SK-N-SH (cell line): ENCODE measurements at regions not wholly inside any gene's neighbourhood (a gene's known extent, or its start where the extent isn't known, plus 50 kb on each side); places are given as distances from the start of the nearest gene placed in this dataset.
A peak's percentile ranks its signal among the peaks of the same experiment; 100 is the strongest.

Experiments used
- CTCF ChIA-PET: fragments of 300-600, 350-600 bp; formaldehyde crosslinking; extraction: SDS; loops from one replicate; lab custom pipeline; 2021; lab: Yijun Ruan, JAX
- POLR2A ChIA-PET: fragments of 350-600 bp; sonication (Branson Sonifier 250); formaldehyde crosslinking; extraction: SDS; loops from one replicate; lab custom pipeline; 2020; ENCODE audit warnings: antibody characterized with exemption, inconsistent platforms; lab: Yijun Ruan, JAX
- DNase-seq: peaks from one replicate; pipeline ENCODE4 v3.0.0; 2012
- H2AFZ ChIP-seq: fragments of 200-600 bp; sonication (generic); 2 replicates; pipeline ENCODE4 v1.8.1; 2016; ENCODE audit warnings: antibody characterized with exemption, mild to moderate bottlenecking, low read depth
- H3F3A ChIP-seq: fragments of 200-600 bp; sonication (generic); replicated peaks from 2 replicates; pipeline ENCODE3; 2016; ENCODE audit warnings: antibody characterized with exemption, mild to moderate bottlenecking; ENCODE audit not compliant: insufficient read depth
- H3K27ac ChIP-seq, 2 experiments: fragments of 200-500 bp in 1 of 2; fragments of 200-600 bp in 1 of 2; sonication (Bioruptor generic) in 1 of 2; sonication (generic), shearing (Covaris generic) in 1 of 2; 2 replicates each; pipeline versions ENCODE4 v1.5.1 to v1.6.1; 2014 to 2016; ENCODE audit warnings: low read depth in 2 of 2, inconsistent platforms in 1 of 2, low read length in 1 of 2, mild to moderate bottlenecking in 1 of 2, mixed read lengths in 1 of 2
- H3K27me3 ChIP-seq: fragments of 200-600 bp; sonication (generic), shearing (Covaris generic); 2 replicates; pipeline ENCODE4 v1.6.1; 2016; ENCODE audit warnings: mixed run types; ENCODE audit not compliant: insufficient read depth
- H3K36me3 ChIP-seq, 2 experiments: fragments of 200-500 bp in 1 of 2; fragments of 200-600 bp in 1 of 2; sonication (Bioruptor generic) in 1 of 2; sonication (generic) in 1 of 2; replicated peaks in 1 of 2; 2 replicates each; pipeline versions ENCODE3 to v1.5.1; 2014 to 2016; ENCODE audit warnings: low read length in 1 of 2, mild to moderate bottlenecking in 1 of 2; ENCODE audit not compliant: insufficient read depth in 2 of 2, control insufficient read depth in 1 of 2
- H3K4me1 ChIP-seq, 2 experiments: fragments of 200-500 bp in 1 of 2; fragments of 200-600 bp in 1 of 2; sonication (Bioruptor generic) in 1 of 2; sonication (generic), shearing (Covaris generic) in 1 of 2; 2 replicates each; pipeline versions ENCODE4 v1.5.1 to v1.6.1; 2014 to 2016; ENCODE audit warnings: low read depth in 1 of 2, low read length in 1 of 2, mixed run types in 1 of 2; ENCODE audit not compliant: insufficient read depth in 2 of 2, control insufficient read depth in 1 of 2
- H3K4me2 ChIP-seq: fragments of 200-600 bp; sonication (generic), shearing (Covaris generic); 2 replicates; pipeline ENCODE4 v1.6.1; 2017; ENCODE audit warnings: mixed run types
- H3K4me3 ChIP-seq, 2 experiments: fragments of 200-500 bp in 1 of 2; fragments of 200-600 bp in 1 of 2; sonication (Bioruptor generic) in 1 of 2; sonication (generic), shearing (Covaris generic) in 1 of 2; 2 replicates each; pipeline versions ENCODE4 v1.5.1 to v1.8.1; 2014 to 2016; ENCODE audit warnings: low read depth in 2 of 2, inconsistent platforms in 1 of 2, low read length in 1 of 2, mild to moderate bottlenecking in 1 of 2, mixed read lengths in 1 of 2, moderate library complexity in 1 of 2
- H3K79me2 ChIP-seq: fragments of 200-600 bp; sonication (generic); 2 replicates; pipeline ENCODE4 v1.8.1; 2017; ENCODE audit warnings: mild to moderate bottlenecking; ENCODE audit not compliant: insufficient read depth
- H3K9ac ChIP-seq: fragments of 200-600 bp; sonication (generic); 2 replicates; pipeline ENCODE4 v1.6.1; 2017; ENCODE audit warnings: mixed run types
- H3K9me2 ChIP-seq: fragments of 200-600 bp; sonication (generic); 2 replicates; pipeline ENCODE4 v1.6.1; 2017; ENCODE audit warnings: mixed run types
- H3K9me3 ChIP-seq: fragments of 200-600 bp; sonication (generic); 2 replicates; pipeline ENCODE4 v1.6.1; 2017; ENCODE audit warnings: mixed run types, mild to moderate bottlenecking, moderate library complexity
- H4K20me1 ChIP-seq: fragments of 200-600 bp; sonication (generic); 2 replicates; pipeline ENCODE4 v1.6.1; 2017; ENCODE audit warnings: mild to moderate bottlenecking, mixed run types; ENCODE audit not compliant: insufficient read depth
- ELF1 ChIP-seq: IDR thresholded peaks from 2 replicates; pipeline ENCODE4 v1.4.0; 2012
- EP300 ChIP-seq, 2 experiments: IDR thresholded peaks; 2 replicates each; pipeline versions ENCODE4 v1.4.0 to v1.6.1; 2012; ENCODE audit warnings: borderline replicate concordance in 1 of 2, low read depth in 1 of 2, low read length in 1 of 2
- EZH2phosphoT487 ChIP-seq: fragments of 200-600 bp; sonication (generic); IDR thresholded peaks from 2 replicates; pipeline ENCODE4 v1.6.1; 2017; ENCODE audit warnings: low read depth, mixed run types, mild to moderate bottlenecking, antibody characterized with exemption, moderate library complexity, borderline replicate concordance
- FOXM1 ChIP-seq: IDR thresholded peaks from 2 replicates; pipeline ENCODE4 v1.4.0; 2012; ENCODE audit warnings: low read depth, mild to moderate bottlenecking
- GATA2 ChIP-seq: sonication (generic); formaldehyde crosslinking; IDR thresholded peaks from 2 replicates; pipeline ENCODE4 v1.5.0; 2020; ENCODE audit warnings: mild to moderate bottlenecking, missing genetic modification reagents
- IRF3 ChIP-seq: fragments of 150-350 bp; IDR thresholded peaks from 2 replicates; pipeline ENCODE4 v1.6.1; 2016; ENCODE audit warnings: mild to moderate bottlenecking, low read depth, low read length
- MXI1 ChIP-seq: IDR thresholded peaks from 2 replicates; pipeline ENCODE4 v1.6.1; 2012; ENCODE audit warnings: mild to moderate bottlenecking, low read depth, low read length, improper control_type of control experiment
- NRF1 ChIP-seq: IDR thresholded peaks from 2 replicates; pipeline ENCODE4 v1.6.1; 2012; ENCODE audit warnings: low read depth, mild to moderate bottlenecking, low read length
- PBX3 ChIP-seq: IDR thresholded peaks from 2 replicates; pipeline ENCODE4; 2012
- RAD21 ChIP-seq: IDR thresholded peaks from 2 replicates; pipeline ENCODE4 v1.6.1; 2012; ENCODE audit warnings: mild to moderate bottlenecking, low read length
- RCOR1 ChIP-seq: fragments of 150-350 bp; IDR thresholded peaks from 2 replicates; pipeline ENCODE4 v1.6.1; 2017; ENCODE audit warnings: antibody characterized with exemption, low read length
- REST ChIP-seq: IDR thresholded peaks from 2 replicates; pipeline ENCODE4 v1.6.1; 2012; ENCODE audit warnings: mild to moderate bottlenecking, low read depth, low read length, moderate library complexity
- RFX5 ChIP-seq: IDR thresholded peaks from 2 replicates; pipeline ENCODE4 v1.6.1; 2012; ENCODE audit warnings: mild to moderate bottlenecking, improper control_type of control experiment, low read length
- SIN3A ChIP-seq: IDR thresholded peaks from 2 replicates; pipeline ENCODE4 v1.6.1; 2012; ENCODE audit warnings: low read depth, mild to moderate bottlenecking, low read length, moderate library complexity, borderline replicate concordance
- SMC3 ChIP-seq: IDR thresholded peaks from 2 replicates; pipeline ENCODE4 v1.6.1; 2012; ENCODE audit warnings: low read depth, low read length, improper control_type of control experiment
- TAF1 ChIP-seq: IDR thresholded peaks from 2 replicates; pipeline ENCODE4 v1.6.1; 2012; ENCODE audit warnings: low read depth, mild to moderate bottlenecking, low read length, moderate library complexity, borderline replicate concordance
- TCF12 ChIP-seq: IDR thresholded peaks from 2 replicates; pipeline ENCODE4 v1.4.0; 2012
- USF2 ChIP-seq: fragments of 150-350 bp; IDR thresholded peaks from 2 replicates; pipeline ENCODE4 v1.6.1; 2017; ENCODE audit warnings: antibody characterized with exemption, low read length, low read depth, borderline replicate concordance
- WGBS: methylation state at CpG from one replicate; pipeline ENCODE4 v1.1.6; 2017; ENCODE audit warnings: low lambda C conversion rate; 5-methylcytosine and 5-hydroxymethylcytosine counted together

GRCh38 chr5:134467231-134467630 is 55.5 kb upstream of the CDKN2AIPNL start:
- WGBS, result 84% methylated on average over 6 of the region's 6 CpGs
- H4K20me1 ChIP-seq, result no peaks in the 10 kb centered on the region
- CTCF ChIA-PET, result interaction anchor here (0.9 to 2.1 kb wide), 10 partner anchors 9 to 120 kb away, joined by 3 to 10 read pairs (median 4); partner anchors contain the start of gene JADE2
- no peaks in the 10 kb centered on the region for H3K9me2 ChIP-seq
- H3K27ac ChIP-seq, result peak overlapping the region; percentile 93 to 100; a peak in 2 of 4 replicates
- 0 out of 2 replicates have a peak overlapping the region, but pooled peaks have one; percentile 95 for H3K9ac ChIP-seq
- peak overlapping the region; percentile 78; the same call in 1 of the 2 replicates for H2AFZ ChIP-seq
- DNase-seq, result no peak
- H3K4me3 ChIP-seq, result 0 out of 4 replicates have a peak overlapping the region, but pooled peaks have one; percentile 52 to 69
- H3K4me1 ChIP-seq, result peaks cover 15 to 16% of the 10 kb centered on the region in 2 experiments; a peak in 2 of 4 replicates
- TF ChIP-seq RCOR1, result no peak
- TF ChIP-seq ELF1, result no peak
- no peak for TF ChIP-seq MXI1
- TF ChIP-seq, all 33 proteins: peak for 0
- H3F3A ChIP-seq, result peaks cover 19% of the 10 kb centered on the region
- peak overlapping the region; percentile 95 for H3K4me2 ChIP-seq
- no peaks in the 10 kb centered on the region for H3K79me2 ChIP-seq
- H3K27me3 ChIP-seq, result no peaks in the 10 kb centered on the region
- no peaks in the 10 kb centered on the region for H3K36me3 ChIP-seq
- no peaks in the 10 kb centered on the region for H3K9me3 ChIP-seq
- POLR2A ChIA-PET, result interaction anchor here (0.7 to 2.1 kb wide), 7 partner anchors 15 to 241 kb away, joined by 3 to 7 read pairs (median 4); partner anchors contain the start of gene CDKN2AIPNL

- Histone ChIP-seq H3K9me3 (no peaks in the 10 kb centered on the region), H3K4me2 (peak overlapping the region; percentile 95), H3K4me3 (peak overlapping the region; percentile 52 to 69), H3K36me3 (no peaks in the 10 kb centered on the region), H3K9ac (peak overlapping the region; percentile 95), H4K20me1 (no peaks in the 10 kb centered on the region), H3K9me2 (no peaks in the 10 kb centered on the region), H3K4me1 (peaks cover 15 to 19% of the 10 kb centered on the region in 2 experiments; a peak in 2 of 4 replicates), H3K27ac (peak overlapping the region; percentile 93 to 100), H3K79me2 (no peaks in the 10 kb centered on the region), H3K27me3 (no peaks in the 10 kb centered on the region), H2AFZ (peak overlapping the region; percentile 78), H3F3A (peaks cover 22% of the 10 kb centered on the region)
- peak; percentile 83 for DNase-seq
- WGBS, result 5% methylated on average over 9 of the region's 26 CpGs
- ChIA-PET CTCF (interaction anchor here (0.8 to 2.3 kb wide), 16 partner anchors 9 to 121 kb away, joined by 3 to 14 read pairs (median 5); partner anchors contain the start of genes CDKN2AIPNL and JADE2), POLR2A (interaction anchor here (0.7 to 2.1 kb wide), 13 partner anchors 16 to 240 kb away, joined by 3 to 8 read pairs (median 3); partner anchors contain the start of gene CDKN2AIPNL)
- TF ChIP-seq ELF1 (0 out of 2 replicates have a peak, but pooled peaks have one; percentile 23), SMC3 (0 out of 2 replicates have a peak, but pooled peaks have one; percentile 15), PBX3 (peak; percentile 77), REST (0 out of 2 replicates have a peak, but pooled peaks have one; percentile 24), TCF12 (peak; percentile 76), RFX5 (no peak), USF2 (no peak), NRF1 (no peak), GATA2 (no peak), TAF1 (no peak), SIN3A (peak; percentile 66; the same call in 1 of the 2 replicates), RAD21 (no peak), EP300 (IDR thresholded peaks at IDR 0.05; ENCODE audit: borderline replicate concordance in 1 of 2, low read depth in 1 of 2, low read length in 1 of 2) (peak; percentile 32 to 76; a peak in 3 of 4 replicates), FOXM1 (no peak), IRF3 (no peak), EZH2phosphoT487 (no peak)
These were observed 54.8 kb upstream of the CDKN2AIPNL start for GRCh38 chr5:134466241-134467069.
